ENCODE measurements at regions not wholly inside any gene's neighbourhood (a gene's known extent, or its start where the extent isn't known, plus 50 kb on each side); places are given as distances from the start of the nearest gene placed in this dataset.
"Not testable (repeated sequence)": the region's sequence is repeated elsewhere in the genome, so short reads cannot be mapped to it uniquely, and the experiment has no call there.

DNA sequence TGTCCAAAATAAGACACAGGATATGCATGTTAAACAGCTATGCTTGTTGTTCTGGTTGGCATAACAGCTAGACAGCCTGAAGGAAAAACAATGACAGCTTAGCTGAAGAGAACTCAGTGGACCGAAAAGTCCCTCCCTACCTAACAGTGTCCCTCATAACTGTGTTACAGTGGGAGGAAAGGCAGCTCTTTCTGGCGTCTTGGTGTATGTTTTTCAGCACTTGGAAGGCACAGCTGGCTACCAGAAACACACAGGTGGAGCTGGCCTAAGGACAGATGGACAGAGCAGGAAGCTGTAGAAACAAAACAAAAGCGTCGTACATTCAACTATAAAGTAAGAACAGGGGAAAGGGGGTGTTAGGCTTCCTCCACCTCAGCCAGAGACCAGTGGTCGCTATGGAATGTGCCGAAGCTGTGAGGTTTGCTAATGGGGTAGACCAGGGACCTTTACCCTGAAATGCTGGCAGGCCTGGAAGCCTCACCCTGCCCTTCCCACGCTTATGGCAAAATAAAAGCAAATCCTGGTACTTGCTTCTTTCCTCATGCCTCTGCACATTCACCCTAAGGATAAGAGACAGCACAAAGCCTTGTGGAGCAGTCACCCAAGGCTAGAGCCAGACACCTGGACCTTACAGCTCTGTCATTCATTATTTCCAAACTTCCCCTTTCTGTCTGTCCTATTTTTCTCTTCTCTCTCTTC, 103.5 kb upstream of the TRIB2 start:
- DNase-seq = no peak

DNA sequence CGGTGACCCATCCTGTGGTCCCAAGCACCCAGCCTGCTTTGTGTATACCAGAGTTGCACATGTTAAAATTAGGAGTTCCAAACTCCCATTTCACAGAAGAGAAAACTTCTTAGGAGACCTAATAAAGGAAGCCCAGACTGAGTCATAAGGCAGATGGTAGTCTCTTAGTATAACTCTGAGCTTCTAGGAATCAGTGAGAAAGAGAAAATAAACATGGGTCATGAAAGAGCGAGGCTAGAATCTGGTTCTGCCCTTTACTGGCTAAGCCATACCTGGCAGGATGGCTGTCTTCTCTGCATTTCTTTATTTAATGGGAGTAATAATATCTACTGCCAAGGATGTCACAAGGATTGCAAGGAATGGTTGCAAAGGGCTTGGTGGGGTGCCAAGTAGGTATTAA, 101.2 kb upstream of the TRIB2 start:
- no peak for DNase-seq

DNA sequence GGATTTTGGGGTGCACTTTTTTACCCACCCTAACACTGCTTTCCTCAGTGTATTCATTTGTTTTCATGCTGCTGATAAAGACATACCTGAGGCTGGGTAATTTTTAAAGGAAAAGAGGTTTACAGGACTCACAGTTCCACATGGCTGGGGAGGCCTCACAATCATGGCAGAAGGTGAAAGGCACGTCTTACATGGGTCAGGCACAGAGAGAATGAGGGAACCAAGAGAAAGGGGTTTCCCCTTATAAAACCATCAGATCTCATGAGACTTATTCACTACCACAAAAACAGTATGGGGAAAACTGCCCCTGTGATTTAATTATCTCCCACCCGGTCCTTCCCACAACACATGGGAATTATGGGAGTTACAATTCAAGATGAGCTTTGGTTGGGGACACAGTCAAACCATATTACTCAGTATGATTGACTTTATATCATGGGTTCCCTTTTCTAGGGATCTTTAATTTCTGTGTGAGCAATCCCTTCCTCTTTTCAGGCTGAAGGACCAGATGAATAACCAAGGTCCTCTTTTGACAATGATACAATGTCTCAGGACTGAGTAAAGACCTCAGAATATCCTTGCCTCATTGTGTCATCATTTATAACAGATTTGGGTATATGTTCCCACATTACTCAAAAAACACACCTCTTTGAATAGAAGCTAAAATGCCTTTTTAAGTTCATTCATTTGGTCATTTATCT, 100.1 kb upstream of the TRIB2 start:
- no peak for DNase-seq

DNA sequence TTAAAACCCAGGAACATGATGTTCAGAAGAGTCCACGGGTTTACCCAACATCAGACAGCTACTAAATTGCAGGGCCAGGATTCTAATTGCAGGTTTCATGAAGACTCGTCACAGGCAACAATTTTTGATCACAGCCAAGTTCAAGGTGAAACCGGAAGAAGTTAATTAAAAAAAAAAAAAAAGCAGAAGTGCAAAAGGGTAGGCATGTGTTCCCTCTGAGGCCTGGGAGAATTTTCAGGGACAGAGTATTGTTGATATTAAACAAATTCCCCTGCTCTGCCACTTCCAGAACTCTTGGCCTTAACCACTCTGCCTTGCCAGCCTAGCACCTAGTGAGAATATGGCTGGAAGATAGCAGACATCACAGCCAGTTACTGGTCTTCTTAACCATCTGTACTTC, 99.4 kb upstream of the TRIB2 start:
- no peak for DNase-seq

DNA sequence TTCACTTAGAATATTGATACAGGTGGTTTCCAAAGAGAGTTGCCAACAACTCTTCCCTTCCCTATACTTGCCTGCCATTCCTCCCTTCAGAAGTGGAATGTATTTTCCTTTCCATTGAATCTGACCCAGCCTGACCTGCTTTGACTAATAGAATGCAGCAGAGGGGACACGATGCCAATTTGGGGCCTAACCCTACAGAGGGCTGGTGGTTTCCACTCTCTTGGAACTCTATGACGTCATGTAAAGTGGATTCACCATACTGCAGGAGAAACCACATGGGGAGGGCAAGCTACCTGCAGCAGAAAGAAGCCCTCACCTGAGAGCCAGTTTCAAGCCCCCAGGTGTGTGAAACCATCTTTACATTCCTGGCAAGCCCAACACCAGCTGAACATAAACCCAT, 98.9 kb upstream of the TRIB2 start:
- DNase-seq = no peak

DNA sequence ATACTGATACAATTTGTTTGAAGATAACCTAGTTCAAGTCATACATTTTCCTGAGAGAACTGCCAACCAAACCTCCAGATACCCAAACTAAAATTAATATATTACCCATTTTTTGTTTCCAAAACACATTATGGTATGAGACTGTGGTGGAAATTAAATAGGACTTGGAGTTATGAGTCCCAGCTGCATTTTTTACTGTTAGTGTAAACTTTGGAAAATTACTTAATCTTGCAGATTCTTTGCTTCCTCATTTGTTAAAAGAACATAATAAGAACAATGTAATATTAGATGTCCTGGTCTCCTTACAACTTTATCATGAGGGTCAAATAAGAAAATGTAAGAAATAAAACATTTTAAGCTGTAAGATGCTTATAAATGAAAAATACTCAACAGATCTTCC, 98.2 kb upstream of the TRIB2 start:
- no peak for DNase-seq

DNA sequence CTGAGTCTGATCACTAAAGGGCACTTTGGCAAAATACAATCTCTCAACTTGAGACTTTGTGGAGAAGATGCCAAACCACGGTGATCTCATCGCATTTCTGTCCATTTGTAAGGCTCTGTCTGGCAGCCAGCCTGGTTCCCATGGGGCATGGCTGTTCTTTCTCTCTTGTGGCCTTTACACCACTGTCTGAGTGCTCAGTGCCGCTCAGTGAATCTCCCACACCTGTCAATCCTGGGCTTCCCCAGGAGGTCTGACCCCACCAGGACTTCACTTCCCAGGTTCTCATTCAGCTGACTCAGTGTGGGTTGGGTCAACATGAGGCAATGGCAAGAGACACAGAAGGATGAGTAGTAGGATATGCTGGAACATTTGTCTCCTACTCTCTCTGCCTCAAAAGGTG, 96.8 kb upstream of the TRIB2 start:
- no peak for DNase-seq

DNA sequence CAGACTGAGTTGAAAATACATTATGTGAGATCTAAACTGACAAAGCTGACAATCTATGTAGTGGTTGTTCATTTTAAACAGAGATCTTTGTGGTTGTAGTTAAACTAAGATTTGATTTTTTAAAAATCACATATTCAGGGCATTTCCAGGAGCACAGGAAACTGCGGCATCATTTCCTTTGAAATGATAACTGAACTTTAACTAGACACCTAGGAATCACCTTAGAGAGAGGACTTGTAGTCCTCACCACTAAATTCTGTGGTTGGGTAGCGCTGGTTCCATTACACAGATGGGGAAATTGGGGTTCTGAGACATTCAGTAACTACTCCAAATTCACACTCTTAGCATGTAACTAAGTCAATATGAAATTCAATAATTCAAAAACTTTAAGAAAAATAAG, 96.0 kb upstream of the TRIB2 start:
- DNase-seq = no peak

DNA sequence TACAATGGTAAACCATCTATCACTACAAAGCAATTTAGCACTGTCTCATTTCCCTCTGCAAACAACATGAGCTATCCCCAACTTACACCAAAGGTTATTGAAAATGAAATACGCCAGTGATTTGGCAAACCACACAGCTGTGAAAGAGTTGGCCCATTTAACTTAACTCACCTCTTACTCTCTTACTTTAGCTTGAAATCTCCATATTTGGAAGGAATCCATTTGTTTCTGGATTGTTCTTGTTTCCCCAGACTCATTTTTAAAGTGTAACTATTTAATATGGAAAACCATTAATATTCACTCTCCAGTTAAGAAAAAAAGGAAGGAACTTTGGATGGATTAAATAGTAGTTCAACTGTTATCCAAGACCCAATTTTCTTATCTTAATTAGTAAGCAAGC, 93.7 kb upstream of the TRIB2 start:
- no peak for DNase-seq

DNA sequence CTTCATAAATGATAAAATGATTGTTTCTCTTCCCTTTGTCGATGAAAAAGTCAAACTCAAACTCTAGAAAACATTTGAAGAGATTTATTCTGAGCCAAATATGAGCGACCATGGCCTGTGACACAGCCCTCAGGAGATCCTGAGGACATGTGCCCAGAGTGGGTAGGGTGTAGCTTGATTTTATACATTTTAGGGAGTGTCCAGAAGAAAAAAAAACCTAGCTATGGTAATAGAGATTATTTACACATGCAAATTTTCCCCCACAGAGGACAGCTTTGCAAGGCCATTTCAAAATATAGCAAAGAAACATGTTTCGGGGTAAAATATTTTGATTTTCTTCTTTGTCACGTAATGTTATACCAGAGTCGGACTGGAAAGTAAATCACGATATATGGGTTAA, 92.4 kb upstream of the TRIB2 start:
- DNase-seq = no peak

DNA sequence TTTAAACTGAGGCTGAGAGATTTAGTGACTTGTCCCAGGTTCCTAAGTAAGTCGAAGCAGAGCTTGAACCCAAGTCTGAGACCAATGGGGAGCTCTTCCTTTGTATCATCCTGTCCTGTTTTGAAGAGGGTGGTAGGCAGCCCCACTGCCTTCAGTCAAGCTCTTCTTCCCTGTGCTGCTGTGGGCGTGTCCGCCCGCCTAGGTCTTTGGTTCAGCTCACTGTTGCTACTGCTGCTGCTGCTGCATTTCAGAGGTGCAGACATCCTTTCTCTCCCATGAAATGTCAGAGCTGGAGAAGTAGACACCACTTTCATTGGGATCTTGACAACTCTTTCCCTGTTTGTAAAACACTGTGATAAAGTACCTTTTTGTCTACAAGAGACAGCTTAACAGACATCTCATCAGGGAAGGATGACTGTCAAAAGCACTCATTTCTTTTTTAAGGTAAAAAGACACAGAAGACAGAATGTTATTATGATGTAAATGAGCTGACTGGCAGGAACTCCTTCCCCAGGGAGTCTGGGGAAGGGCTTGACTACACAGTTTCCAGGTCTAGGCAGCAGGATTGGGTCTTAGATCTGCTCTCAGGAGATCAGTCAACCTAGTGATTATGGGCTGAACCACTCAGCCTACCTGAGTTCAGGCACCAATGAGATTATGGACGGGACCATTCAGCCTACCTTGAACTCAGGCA, 91.7 kb upstream of the TRIB2 start:
- DNase-seq = no peak

DNA sequence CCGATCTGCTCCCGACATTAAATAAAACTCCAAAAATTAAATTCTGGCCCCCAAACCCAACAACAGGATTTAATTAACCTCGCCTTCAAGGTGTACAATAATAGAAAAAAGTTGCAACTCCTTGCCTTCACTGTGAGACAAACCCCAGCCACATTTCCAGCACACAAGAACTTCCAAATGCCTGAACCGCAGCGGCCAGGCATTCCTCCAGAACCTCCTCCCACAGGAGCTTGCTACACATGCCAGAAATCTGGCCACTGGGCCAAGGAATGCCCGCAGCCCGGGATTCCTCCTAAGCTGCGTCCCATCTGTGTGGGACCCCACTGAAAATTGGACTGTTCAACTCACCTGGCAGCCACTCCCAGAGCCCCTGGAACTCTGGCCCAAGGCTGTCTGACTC, 88.2 kb upstream of the TRIB2 start:
- DNase-seq = not testable (repeated sequence)

DNA sequence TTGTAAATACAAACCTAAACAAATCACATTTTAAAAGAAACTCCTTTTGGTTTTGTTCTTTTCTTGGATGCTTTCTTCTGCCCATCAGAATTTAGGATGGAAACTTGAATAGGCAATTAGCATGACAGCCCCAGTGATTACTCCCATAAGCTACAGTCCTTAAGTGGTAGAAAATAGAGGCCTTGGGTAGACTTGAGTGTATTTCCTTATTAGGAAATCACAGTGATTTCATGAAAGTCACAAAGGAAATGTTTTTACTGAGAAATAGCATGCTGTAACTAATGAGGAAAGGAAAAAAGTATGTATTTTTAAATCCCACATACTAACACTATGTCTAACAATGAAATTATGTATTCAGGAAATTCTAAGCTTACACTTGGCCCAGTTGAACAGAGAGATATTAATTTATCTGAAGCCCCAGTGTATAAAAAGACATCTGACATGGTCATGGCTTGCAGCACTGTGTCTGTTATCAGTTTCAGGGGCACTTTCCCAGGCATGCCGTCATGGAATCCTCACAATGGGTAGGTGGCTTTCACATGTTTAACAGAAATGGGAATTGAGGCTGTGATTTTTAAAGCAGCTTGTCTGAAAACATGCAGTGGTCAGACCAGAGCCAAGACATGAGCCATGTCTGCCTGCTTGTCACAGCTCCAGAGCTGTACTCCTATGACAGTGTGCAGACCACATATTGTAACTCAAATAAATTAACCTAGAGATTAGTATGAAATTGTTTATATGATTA, 79.7 kb upstream of the TRIB2 start:
- no peak for DNase-seq

DNA sequence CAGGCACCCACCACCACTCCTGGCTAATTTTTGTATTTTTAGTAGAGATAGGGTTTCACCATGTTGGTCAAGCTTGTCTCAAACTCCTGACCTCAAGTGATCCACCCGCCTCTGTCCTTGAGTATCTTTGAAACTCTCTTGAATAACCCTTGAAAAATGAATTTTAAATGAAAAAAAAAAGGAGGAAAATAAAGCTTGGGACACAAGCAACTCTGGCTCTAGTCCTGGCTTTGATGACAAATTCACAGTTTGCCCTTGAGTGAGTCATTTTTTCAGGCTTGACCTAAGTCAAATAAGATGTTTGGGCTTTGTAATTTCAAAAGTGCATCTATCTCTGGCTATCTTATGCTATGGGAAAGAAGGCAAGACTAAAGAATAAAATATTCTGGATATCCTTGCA, 79.0 kb upstream of the TRIB2 start:
- no peak for DNase-seq

DNA sequence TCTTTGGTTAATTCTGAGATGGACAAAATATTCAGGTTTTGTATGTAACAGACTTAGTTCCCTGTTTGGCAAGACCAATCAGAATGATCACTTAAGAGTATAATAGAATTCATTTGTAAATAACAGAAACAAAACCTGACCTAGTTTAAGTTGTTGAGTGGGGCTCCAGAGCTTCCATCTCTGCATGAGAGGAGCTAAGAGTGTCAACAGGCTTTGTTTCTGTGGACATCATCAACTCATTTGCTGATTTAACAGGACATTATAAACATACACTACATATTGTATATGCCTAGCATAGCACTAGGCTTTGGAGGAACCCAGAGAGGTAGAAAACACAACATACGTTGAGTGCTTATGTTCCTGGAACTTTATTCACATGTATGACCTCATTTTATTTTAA, 75.3 kb upstream of the TRIB2 start:
- no peak for DNase-seq

DNA sequence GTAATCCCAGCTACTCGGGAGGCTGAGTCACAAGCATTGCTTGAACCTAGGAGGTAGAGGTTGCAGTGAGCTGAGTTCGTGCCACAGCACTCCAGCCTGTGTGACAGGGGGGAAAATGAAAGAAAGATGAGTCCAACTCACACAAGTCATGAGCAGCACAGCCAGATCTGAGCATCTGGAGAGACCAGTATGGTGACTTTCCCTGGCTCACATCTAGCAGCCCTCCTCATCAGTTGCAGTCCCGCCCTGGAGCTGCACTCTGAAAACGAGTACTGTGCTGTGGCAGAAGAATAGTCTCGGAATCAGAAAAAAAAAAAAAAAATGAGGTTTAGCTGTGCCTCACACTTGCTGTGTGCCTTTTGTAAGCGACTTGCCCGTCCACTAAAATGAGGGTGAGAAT, 74.4 kb upstream of the TRIB2 start:
- no peak for DNase-seq

DNA sequence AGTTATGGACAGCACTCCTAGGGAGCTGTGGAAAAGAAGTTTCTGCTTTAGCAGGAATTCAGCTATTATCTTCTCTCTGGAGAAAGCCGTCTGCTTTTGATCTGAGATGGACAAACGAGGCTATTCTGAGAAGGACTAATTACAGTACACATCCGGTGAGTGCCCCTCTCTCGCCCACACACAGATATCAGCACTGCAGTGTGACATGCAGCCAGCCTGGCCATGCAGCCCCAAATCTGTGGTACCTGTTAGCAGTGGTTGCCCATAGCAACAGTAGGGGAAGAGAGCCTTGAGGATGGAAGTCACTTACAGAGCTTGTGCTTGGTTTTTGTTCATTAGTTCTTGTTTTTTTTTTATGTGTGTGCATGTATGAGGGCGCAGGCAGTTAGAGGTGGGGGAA, 73.9 kb upstream of the TRIB2 start:
- no peak for DNase-seq

DNA sequence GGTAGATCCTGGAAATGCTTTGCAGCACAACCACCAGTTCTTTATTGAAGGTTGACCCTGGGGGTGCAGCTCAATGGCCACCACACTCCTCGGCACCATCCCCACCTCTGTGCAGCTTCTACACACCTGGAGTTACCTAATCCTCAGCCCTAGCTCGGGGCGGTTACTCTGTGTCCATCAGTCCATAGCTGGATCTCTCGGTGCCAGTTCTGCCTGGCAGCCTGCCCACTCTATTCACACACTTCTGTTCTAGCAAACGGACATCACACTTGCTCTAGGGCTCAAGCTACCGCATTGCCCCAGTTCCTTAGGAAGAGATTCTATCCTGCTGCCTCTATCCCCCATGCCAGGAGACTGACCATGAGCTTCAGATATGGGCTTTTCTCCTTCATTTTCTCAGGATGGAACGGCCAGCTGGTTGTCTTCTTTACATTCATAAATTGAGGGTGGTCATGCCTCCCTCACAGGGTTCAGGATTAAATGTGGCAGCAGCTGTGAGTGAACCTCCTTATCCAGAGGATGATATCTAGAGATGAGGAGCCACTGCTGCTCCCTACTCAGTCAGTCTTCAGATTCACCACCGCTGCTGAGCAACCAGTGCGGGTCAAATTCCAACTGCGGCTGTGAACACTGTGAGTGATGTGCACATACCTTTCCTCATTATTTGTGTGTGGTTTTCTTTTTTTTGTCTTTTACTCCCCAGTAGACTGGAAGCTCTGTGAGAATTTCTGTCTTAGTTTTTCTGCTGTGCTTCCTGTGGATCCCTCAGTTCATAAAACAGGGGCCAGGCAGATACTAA, 66.9 kb upstream of the TRIB2 start:
- peak in 1 of 2 experiments; percentile 54 for DNase-seq

DNA sequence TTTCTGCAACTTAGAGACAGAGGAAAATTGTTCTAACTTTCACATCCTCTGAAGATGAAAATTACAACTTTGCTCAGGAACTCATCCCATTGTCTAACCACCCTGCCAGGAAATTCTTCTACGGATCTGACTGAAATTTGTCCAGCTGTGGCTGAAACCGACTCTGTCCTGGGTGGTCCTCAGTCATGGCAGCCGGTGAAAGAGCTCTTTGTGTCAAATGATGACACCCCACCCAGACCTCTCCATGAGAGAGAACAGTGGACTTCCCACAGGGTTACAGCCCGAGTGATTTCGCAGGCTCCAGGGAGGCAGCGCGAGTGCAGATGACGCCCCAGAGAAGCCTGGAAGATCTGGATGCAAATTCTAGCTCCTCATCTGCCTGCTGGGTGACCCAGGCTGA, 65.1 kb upstream of the TRIB2 start:
- DNase-seq = no peak

DNA sequence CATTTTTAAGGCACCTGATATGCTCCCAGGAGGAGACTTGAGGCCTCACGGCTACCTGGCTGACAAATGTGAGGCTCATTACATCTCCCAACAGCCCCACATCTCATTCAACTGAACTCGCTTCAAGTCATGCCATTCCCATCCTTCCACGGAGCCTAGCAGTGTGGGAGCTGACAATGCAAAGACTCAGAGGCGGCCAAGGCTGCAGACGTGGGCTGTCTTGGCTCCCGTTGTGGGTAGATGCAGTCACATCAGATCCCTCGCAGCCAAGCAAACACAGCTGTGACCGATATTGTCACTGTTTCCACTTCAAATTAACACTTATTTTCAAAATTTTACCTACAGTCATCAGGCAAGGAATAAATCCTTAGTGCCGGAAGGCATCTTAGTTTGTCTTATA, 64.0 kb upstream of the TRIB2 start:
- DNase-seq = no peak

DNA sequence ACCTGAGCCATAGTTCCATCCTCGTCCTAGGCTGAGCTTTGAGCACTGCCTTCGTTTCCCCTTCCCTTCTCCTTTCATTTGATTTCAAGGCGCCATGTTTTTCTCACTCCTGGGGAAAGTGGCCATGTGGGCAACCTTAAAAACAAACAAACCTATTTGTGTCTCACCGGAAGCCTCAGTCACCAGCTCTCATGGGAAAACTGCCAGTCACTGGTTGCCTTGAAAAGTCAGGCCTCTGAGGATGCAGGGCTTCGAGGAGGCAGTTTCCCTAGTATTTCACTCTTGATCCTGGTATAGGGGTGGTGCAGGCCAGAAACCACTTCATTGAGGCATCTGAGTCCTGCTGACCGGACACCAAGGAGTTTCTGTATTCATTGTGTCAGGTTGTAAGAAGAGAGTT, 59.2 kb upstream of the TRIB2 start:
- DNase-seq = no peak

DNA sequence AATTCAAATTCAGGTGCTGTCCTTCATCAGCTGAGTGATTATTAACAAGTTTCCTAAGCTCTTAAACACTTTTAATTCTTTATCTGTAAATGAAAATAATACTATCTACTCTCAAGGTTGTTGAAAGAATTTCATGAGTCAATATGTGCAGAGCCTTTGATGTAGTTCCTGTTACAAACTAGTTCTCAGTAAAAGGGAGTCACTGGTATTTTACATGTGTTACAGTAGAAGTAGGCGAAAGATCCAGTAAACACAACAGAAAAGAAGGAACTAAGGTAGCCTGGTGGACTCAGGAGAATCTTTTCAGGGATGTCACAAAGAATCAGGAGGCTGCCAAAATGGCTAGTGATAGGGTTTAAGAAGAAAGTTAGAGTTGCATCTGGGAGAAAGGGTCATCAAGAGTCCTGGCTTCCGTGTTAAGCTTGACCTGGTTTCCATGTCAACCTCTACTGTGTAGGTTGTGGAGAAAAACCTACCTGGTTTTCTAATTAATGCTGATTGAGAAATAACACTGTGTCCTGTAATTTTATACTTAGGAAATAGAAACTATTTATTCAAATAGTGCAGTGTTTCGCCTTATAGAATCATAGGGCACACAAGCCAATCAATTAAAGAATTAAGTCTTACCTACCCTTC, 58.3 kb upstream of the TRIB2 start:
- DNase-seq = no peak
